Cerebellar nuclear complex (tissue), 1 donor: ENCODE measurements at regions not wholly inside any gene's neighbourhood (a gene's known extent, or its start where the extent isn't known, plus 50 kb on each side); places are given as distances from the start of the nearest gene placed in this dataset.
"Not testable (repeated sequence)": the region's sequence is repeated elsewhere in the genome, so short reads cannot be mapped to it uniquely, and the experiment has no call there.

ENCODE experiments used
- DNase-seq, 2 experiments: peaks; one replicate each; lab custom pipeline; 2025; lab: John Stamatoyannopoulos, UW

DNA sequence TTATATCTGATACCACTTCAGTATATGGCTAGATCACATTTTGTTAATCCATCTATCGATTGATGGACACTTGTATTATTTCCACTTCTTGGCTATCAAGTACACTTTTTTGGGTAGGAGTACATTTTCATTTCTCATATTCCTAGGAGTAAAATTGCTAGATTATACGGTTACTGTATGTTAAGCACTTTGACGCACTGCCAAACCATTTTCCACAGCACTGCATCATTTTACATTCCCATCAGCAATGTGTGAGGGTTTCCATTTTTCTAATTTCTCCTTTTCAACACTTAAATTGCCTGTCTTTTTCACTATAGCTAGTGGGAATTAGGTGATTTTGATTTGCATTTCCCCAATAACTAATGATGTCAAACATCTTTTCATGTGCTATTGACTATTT lies 179.3 kb upstream of the B3GAT1 start:
- DNase-seq, result no peak

DNA sequence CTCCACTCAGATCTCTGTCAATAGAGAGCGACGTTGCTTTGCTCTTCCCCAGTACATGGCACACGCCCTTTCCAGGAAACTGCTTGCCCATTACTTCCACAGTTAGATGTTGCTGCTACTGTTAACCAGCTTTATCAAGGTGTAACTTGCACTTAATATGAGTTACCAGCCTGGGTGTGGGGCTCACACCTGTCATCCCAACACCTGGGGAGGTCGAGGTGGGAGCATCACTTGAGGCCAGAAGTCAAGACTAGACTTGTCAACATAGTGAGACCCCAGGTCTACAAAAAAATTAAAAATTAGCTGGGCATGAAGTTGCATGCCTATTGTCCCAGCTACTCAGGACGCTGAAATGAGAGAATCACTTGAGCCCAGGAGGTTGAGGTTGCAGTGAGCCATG lies 177.1 kb upstream of the B3GAT1 start:
- no peak for DNase-seq

DNA sequence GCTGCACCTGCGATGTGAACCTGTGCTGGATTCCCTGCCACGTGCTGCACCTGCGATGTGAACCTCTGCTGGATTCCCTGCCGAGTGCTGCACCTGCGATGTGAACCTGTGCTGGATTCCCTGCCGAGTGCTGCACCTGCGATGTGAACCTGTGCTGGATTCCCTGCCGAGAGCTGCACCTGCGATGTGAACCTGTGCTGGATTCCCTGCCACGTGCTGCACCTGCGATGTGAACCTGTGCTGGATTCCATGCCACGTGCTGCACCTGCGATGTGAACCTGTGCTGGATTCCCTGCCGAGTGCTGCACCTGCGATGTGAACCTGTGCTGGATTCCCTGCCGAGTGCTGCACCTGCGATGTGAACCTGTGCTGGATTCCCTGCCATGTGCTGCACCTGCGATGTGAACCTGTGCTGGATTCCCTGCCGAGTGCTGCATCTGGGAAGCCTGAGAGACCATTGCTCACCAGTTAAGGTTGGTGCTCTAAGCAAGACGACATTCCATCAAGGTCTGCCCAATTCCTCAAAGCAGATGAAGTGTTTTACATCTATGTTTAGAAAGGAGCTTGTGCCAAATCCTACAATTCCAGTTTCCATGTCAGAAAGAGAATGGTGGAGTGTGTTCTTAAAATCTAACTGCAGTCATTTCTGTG lies 176.5 kb upstream of the B3GAT1 start:
- DNase-seq, result not testable (repeated sequence)

DNA sequence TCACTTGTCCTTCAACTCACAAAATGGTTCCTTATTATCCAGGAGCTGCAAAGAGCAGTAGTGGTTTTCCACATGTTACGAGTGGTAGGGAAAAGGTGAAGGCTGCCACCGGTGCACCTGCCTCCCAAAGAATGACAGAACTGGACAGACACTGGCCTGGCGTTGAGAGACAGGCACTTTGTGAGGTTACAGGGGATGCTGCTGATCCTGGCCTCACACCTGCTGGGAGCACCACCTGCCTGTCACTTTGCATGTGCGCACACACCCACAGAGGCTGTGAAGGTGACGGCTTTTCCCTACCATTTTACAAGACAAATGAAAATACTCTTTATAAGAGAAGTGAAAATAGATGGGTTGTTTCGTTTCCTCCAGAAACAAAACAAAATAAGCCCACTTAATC lies 175.3 kb upstream of the B3GAT1 start:
- no peak for DNase-seq

DNA sequence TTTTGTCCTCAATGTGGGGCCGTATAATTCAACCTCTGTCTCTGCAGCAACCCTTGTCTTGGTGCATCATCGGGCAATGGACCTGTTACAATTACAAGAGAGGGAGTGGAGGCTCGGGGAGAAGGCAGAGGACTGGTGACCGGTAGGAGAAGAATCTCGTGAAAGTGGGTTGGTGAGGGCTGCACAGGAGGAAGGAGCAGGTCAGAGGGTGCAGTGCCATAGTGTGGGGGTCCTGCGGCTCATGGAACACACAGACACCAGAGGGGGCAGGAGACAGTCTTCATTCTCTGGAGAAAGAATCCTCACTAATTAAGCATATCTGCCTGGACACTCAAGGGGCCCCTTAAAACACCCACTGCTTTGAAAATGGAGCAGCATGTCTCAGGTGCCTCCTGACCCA lies 174.7 kb upstream of the B3GAT1 start:
- no peak for DNase-seq

DNA sequence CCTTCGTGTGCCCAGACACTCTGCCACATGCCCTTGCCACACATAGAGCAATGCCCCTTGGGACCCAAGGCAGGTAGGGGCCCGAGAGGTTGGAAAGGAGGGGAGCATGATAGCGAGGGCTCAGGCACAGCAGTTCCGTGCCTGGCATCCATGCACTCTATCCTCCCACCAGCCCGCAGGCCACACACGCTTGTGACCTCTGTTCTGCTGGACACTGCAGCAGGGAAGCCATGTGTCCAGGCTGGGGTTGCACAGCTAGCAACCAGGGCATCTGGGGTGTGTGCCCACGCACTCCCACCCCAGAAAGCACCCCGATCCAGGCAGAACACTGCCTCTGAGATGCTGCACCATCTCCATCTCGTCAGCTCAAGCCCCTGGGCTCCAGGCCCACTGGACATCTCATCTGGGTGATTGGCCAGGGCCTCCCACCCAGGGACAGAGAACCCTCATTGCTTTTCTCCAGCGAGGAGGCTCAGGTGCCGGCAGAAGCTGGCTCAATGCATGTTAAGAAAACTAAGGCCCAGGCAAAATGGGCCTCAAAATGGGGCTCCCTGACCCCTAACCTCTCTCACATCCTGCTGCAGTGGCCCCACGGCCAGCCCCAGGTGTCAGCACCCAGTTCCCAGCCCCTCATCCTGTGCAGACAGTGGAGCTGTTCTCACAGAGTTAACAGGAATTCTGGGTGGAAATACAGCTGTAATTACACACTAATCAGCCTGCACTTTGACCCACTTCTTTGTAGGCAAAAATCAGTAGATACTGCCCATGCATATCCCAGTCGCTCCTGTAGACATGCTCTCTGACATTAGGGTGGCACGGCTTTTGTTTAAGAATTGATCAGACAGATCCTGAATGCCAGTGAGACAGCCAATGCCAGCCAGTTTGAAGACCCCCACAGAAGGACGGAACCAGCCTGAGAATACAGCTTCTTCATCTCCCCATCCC lies 173.9 kb upstream of the B3GAT1 start:
- no peak for DNase-seq

DNA sequence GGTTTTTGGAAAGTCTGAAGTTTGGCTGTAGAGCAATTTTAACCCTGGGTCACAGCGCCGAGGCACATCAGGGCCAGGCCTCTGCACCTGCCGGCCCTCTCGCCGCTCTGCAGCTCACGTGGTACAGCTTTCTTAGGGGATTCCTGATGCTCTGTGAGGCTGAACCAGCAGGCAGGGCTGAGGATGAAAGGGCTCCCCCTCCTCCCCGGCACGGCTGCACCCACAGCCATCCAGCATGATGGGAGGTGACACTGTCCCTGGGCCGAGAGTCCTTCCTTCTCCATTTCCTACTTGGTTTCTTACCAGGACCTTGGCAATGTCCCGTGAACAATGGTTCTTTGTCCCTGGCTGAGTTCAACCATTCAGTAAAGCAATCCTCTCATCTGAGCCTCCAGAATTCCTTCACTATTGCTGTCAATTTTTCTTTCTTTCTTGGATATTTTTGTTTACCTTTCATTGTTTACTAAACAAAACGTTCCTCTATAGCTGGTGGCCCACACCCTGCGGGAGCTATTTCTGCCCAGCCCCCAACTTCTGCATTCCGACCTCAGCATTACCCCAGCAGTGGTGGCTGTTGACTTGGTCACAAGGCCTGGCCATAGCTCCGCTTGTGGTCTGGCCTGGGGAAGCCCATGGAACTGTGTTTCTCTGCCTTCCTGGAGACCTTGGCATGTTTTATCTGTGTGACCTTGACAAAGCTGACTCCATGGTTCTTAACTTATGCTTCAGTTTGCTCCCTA lies 172.8 kb upstream of the B3GAT1 start:
- DNase-seq, result no peak

DNA sequence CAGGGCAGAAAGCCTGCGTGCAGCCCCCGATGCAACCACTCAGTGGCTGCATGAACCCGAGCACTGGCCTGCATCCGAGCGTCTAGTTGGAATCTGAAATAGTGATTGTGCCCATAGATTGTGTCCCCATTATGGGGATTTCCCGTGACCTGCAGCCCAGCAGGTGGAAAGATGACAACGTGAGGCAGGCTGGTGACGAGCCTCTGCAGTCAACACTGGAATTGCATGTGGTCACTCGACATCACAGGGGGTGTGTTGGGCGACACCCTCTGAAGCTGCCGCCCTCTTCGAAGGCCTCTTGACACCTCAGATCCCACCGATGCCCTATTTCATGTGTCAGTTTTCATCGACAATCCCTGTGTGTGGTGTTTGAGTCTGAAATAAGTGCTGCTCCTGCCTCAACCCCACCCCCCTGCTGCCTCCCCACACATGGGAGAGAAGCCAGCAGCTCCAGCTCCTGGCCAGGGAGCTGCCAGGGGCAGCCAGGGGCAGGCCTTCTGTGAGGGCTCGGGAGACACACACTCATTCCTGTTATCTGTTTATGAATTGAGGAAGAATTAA lies 172.0 kb upstream of the B3GAT1 start:
- no peak for DNase-seq

DNA sequence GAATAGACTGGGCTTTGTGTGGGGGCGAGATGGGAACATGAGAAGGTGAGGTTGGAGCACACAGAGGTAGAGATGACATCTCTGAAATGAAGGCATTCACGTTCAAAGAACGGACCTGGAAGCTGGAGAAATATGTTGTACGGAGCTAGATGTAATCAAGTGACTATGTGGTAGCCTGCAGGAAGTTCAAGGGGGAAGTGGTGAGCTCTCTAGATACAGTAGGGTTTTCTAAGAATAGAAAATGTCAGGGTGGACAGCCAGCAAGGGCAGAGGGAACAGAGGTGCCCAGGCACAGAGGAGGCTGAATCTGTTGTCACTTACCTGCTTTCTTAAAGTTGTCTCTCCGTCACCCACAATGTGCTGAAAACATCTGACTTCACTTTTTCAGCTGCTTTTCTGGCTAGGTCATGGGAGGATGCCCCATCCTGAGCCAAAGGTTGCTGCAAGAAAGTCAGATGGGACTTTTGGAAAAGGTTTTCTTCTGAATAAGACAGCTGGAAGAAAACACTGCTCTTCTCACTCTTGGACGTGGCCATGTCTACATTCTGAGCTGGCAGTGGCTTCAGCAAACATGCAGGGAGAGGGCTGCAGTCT lies 171.5 kb upstream of the B3GAT1 start:
- DNase-seq, result no peak

DNA sequence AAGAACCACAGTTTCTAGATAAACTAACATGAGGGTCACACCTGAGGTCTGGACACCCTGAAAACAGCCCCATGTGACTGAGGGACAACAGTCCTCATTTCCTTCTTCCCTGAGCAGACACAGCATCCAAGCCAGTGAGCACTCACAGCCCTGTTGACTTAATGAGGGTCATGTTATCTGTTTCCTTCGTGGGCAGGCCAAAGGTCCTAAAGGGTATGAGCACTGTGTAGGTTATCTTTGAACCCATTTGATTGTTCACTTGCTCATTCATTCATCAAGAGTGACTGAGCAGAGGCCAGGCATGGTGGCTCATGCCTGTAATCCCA lies 170.7 kb upstream of the B3GAT1 start:
- no peak for DNase-seq

DNA sequence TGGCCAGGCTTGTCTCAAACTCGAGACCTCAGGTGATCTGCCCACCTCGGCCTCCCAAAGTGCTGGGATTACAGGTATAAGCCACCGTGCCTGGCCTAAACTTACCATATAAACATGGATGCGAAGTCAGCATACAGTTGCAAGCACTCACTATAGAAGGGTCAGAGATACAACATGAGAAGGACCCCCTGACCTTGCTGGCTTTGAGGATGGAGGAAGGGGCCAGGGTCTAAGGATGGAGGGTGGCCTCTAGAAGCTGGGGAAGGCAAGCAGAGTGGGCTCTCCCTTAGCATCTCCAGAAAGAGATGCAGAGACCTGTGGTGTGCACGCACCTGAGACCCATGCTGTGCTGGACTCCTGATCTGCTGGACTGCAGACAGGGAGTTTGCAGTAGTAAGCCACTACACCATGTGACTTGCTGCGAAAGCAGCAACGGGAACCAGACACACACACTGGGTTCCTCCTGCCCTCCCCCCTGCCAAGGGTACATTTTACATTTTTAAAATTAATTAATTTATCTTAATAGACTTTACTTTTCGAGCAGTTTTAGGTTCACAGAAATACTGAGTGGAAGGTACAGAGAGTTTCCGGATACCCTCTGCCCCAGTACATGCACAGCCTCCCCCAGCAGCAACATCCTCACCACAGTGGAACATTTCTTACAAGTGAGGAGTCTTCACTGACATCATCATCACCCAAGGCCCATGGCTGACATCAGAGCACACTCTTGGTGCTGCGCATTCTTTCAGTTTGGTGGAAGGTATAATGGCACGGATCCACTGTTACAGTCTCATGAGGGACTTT lies 170.1 kb upstream of the B3GAT1 start:
- DNase-seq, result no peak

DNA sequence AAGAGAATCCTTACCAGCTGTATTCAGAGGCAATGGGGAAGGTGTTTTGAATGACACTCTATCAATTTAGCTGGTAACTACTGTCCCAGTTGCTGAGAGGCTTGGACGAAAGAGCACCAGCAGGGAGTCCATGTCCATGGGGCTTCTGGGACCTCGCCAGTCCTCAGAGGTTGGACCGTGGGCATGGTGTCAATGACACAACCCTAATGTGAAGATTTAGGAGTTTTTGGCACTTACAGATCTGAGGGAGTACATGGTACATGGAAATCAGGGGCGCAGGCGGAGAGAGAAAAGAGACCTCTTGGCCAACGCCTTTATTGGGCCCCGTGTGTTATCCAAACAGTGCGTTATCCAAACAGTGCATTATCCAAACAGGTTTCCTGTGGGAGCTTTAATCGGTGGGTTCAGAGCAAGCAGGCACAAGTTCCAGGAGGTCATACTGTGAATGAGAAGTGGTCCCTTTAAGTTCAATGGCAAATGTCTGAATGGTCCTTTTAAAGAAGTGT lies 169.1 kb upstream of the B3GAT1 start:
- DNase-seq, result no peak

DNA sequence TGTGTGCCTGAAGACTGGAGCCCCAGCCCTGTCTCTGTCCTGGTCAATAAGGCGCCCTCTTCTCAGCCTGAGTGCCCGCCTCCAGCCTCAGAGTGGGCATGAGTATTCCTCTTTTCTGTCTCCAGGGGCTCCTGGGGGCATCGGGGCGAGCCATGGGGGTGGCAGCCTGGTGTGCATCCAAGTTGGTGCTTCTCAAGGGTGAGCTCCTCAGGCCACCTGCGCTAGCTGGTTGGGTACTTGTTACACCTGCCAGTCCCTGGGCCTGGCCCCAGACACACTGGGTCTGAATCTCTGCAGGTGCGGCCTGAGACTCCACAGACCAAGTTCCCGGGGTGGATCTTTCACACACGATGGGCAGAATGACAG lies 168.6 kb upstream of the B3GAT1 start:
- no peak for DNase-seq

DNA sequence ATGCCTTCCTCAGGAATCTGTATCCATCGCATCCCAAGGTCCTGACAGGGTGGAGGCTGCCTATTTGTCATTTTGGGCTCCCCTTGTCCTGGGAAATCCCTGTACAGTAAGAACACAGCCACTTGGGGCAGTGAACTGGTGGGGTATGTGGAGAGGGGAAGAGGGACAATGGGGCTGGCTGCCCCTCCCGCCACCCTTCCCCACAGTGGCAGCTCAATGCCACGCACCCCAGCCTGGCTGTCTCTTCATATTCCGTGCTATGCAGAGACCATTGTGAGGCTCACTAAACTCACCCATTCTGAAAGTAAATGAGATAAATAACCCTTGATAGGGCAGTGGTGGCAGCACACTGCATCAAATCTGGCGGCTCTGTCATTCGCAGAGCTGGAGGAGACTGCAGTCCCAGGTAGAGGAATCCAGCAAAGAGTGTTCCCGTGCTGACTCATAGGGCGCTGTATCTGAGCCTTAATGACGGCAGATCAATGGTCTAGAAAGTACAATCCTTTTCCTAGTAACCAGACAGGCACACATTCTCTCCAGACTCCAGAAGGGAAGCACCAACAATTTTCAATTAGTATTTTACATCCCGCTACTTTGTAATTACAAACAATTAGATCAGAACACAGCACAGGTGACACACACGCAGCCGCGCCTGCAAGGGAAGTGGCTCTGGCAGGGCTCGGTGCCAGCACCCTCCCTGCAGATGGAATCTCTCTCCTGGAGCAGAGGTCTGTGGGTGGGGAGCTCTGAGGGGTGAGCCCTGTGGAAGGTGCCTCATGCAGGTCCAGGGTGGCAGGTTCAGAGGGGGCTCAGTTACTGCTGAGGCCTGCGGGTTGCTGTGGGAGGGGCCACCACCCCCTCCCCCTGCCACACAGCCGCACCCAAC lies 167.9 kb upstream of the B3GAT1 start:
- DNase-seq, result no peak

DNA sequence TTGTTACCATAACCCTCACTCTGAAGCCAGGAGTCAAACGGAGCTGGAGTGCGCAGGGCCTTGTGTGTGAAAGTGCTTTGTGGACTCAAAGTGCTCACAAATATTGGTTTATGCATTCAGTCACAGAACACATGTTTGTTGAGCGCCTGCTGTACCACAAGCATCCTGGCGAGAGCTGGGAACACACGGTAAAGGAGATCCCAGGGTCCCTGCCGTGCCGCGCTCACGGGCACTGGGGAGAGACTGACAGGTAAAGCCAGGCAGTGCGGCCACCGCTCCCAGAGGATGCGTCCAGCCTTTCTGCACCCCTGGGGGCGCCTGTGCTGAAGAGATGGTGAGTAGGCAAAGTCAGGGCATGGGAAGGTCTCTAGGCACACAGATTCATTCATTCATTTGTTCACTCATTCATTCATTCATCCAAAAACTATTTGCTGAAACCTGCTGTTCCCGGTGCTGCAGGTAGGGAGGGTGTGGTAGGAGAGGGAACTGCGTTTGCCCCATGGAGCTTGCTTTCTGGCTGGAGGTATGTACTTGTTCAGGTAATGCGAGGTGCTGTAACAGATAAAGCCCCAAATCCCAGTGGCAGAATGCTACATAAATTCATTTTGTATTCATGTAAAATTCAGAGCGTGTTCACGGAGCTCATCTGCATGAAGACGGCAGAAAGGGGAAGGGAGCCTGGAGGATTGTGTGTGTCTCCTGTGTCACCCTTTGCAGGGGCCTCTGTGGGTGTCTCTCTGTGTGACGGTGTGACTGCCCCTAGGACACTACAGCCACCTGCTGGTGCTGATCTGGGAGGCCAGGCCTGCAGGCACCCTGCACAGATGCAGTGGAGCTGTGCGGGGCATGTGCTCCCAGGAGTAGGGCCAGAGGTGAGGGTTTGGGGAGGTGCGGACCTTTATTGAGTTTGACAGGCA lies 167.0 kb upstream of the B3GAT1 start:
- no peak for DNase-seq

DNA sequence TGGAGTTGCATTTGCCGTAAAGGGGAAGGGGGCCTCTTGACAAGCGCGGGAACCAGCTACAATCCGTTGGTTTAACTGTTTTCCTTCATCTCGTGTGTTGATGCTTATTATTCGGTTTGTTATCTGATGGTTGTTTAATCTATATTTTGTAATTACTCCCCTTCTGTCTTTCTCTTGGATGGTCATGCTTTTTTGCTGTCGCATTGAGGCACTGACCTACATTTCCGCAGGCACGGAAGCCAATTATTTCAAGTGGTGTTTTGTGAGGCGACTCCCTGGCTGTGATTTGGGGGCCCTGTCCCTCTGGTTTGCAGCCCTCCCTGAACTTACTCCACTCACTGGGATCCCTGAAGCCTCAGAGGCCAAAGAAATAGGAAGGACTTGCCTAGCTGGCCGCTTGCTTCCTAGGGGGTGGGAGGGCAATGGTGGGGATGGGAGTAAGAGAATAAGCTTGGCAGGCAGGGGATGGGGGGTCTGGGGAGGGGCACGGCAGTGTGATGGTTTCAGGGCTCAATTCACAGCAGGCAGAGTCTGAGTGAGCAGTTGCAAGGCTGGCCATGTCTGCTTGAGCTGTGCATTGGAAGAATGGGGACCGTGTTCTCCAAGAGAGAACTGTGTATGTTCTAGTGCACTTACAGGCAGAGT lies 165.8 kb upstream of the B3GAT1 start:
- no peak for DNase-seq

DNA sequence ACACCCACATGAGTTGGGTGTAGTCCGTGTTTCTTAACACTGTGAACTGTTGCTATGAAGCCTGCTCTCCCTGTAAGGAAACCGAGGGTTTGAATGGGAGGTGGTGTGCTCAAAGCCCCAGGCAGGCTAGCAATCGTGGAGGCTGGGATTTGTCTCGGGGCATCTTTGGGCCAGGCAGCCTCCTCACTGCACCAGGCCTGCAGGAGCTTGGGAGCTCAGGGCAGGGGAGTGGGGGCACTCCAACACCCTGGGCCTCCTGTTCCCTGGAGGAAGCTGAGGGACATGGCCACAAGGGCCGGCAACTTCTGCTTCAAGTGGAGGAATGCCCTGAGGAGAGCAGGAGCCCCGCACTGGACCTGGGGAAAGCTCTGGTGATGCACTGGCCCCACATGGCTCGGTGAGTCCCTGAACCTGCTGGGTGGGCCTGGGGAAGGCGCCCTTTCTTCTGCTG lies 164.7 kb upstream of the B3GAT1 start:
- no peak for DNase-seq

DNA sequence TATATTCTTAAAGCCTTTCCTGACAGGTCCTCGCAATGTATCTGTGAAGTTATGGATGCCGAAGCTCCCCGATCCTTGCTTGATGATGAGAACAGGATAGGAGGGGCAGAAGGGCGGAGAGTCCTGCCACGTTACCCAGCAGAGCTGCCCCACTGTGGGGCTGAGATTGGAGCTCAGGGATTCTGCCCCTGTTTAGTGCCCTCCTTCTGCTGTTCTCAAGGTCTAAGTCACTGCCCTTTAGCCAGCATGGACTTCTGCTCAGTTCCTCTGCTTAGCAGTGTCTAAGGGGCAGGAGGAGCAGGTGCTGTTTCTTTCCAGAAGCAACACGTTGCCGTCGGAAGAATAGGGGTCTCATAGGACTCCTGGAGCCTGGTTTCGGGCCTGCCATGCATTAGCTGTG lies 164.2 kb upstream of the B3GAT1 start:
- no peak for DNase-seq
